Endothelial cell of umbilical vein (primary cell): ENCODE measurements at regions not wholly inside any gene's neighbourhood (a gene's known extent, or its start where the extent isn't known, plus 50 kb on each side); places are given as distances from the start of the nearest gene placed in this dataset.

Source experiments
- BruUV-seq: library from RNA; stranded (reverse); fragments of 400-500 nt; replicated peaks from 2 replicates; lab custom pipeline; 2021; lab: Mats Ljungman, UMichigan
- CTCF ChIA-PET: fragments of 300-600, 350-600 bp; sonication (Branson Sonifier 250); formaldehyde crosslinking; loops from one replicate; lab custom pipeline; 2021; ENCODE audit warnings: antibody characterized with exemption, inconsistent platforms; lab: Charles Lee
- POLR2A ChIA-PET: fragments of 300-600, 350-600 bp; sonication (Branson Sonifier 250); formaldehyde crosslinking; loops from one replicate; lab custom pipeline; 2021; ENCODE audit warnings: antibody characterized with exemption, inconsistent platforms; lab: Charles Lee
- DNase-seq: peaks from one replicate; pipeline ENCODE4 v3.0.0-alpha.2; 2011; ENCODE audit warnings: low read depth, low spot score
- FAIRE-seq: peaks from 2 replicates; lab custom pipeline; 2011; peaks lifted over from hg19 to GRCh38; lab: Jason Lieb, UNC
- H2AFZ ChIP-seq: 2 replicates; pipeline ENCODE4 v1.6.0; 2012; ENCODE audit warnings: low read depth, low read length, control low read depth, inconsistent platforms
- H3K27ac ChIP-seq: 2 replicates; pipeline ENCODE4 v1.5.1; 2011; ENCODE audit warnings: low read depth, mild to moderate bottlenecking, control low read depth, low read length, moderate library complexity; ENCODE audit not compliant: insufficient read depth
- H3K27me3 ChIP-seq, 2 experiments: 2 replicates each; pipeline versions ENCODE4 v1.6.0 to v1.6.1; 2011; ENCODE audit warnings: low read length in 2 of 2, mixed read lengths in 1 of 2; ENCODE audit not compliant: control insufficient read depth in 2 of 2, insufficient read depth in 2 of 2
- H3K36me3 ChIP-seq, 2 experiments: 2 replicates in 1 of 2; 3 replicates in 1 of 2; pipeline ENCODE4 v1.5.1; 2011; ENCODE audit warnings: low read length in 2 of 2, mild to moderate bottlenecking in 1 of 2, moderate library complexity in 1 of 2; ENCODE audit not compliant: control insufficient read depth in 2 of 2, insufficient read depth in 2 of 2; ENCODE audit errors: extremely low read depth in 1 of 2
- H3K4me1 ChIP-seq: 3 replicates; pipeline ENCODE4 v1.5.1; 2011; ENCODE audit warnings: mild to moderate bottlenecking, low read length; ENCODE audit not compliant: control insufficient read depth, insufficient read depth; ENCODE audit errors: extremely low read depth
- H3K4me2 ChIP-seq: 2 replicates; pipeline ENCODE4 v1.6.1; 2011; ENCODE audit warnings: low read length, control low read depth, mixed read lengths; ENCODE audit not compliant: insufficient read depth
- H3K4me3 ChIP-seq, 3 experiments: fragments of 200-600 bp in 1 of 3; sonication (generic), shearing (Covaris generic) in 1 of 3; replicated peaks in 1 of 3; 2 replicates each; pipeline ENCODE4 v1.5.1; 2011 to 2016; ENCODE audit warnings: control low read depth in 3 of 3, low read length in 3 of 3, mild to moderate bottlenecking in 2 of 3, inconsistent platforms in 1 of 3, low read depth in 1 of 3, moderate library complexity in 1 of 3; ENCODE audit not compliant: insufficient read depth in 1 of 3
- H3K79me2 ChIP-seq: 2 replicates; pipeline ENCODE4 v1.6.0; 2012; ENCODE audit warnings: low read length, inconsistent platforms; ENCODE audit not compliant: control insufficient read depth, insufficient read depth
- H3K9ac ChIP-seq: replicated peaks from 2 replicates; pipeline ENCODE3; 2011; ENCODE audit warnings: low read length, control low read depth; ENCODE audit not compliant: insufficient read depth; ENCODE audit errors: extremely low read depth
- H3K9me1 ChIP-seq: replicated peaks from 3 replicates; pipeline ENCODE4 v1.6.0; 2011; ENCODE audit warnings: mild to moderate bottlenecking, low read length; ENCODE audit not compliant: control insufficient read depth, insufficient read depth; ENCODE audit errors: extremely low read depth
- H3K9me3 ChIP-seq: replicated peaks from 2 replicates; pipeline ENCODE4 v1.5.1; 2012; ENCODE audit warnings: low read length, inconsistent platforms; ENCODE audit not compliant: control insufficient read depth, insufficient read depth
- H4K20me1 ChIP-seq: replicated peaks from 2 replicates; pipeline ENCODE3; 2011; ENCODE audit warnings: mild to moderate bottlenecking, low read length; ENCODE audit not compliant: control insufficient read depth, insufficient read depth; ENCODE audit errors: extremely low read depth
- CTCF ChIP-seq, 2 donors: IDR thresholded peaks; 1 replicate in 1 of 2; 2 replicates in 1 of 2; pipeline ENCODE4 v1.5.1; 2011; ENCODE audit warnings: low read length in 2 of 2, mild to moderate bottlenecking in 2 of 2, moderate library complexity in 2 of 2, control low read depth in 1 of 2, inconsistent platforms in 1 of 2, low read depth in 1 of 2; ENCODE audit not compliant: insufficient read depth in 1 of 2; ENCODE audit errors: extremely low read depth in 1 of 2
- EZH2 ChIP-seq: IDR thresholded peaks from 2 replicates; pipeline ENCODE4 v1.6.1; 2012; ENCODE audit warnings: borderline replicate concordance, low read depth, mild to moderate bottlenecking, moderate library complexity, low read length, inconsistent platforms; ENCODE audit not compliant: severe bottlenecking
- FOS ChIP-seq: IDR thresholded peaks from 2 replicates; pipeline ENCODE4 v1.6.1; 2011; ENCODE audit warnings: mild to moderate bottlenecking, low read length, moderate library complexity, borderline replicate concordance; ENCODE audit not compliant: insufficient read depth
- GATA2 ChIP-seq: IDR thresholded peaks from 2 replicates; pipeline ENCODE4 v1.7.0; 2011; ENCODE audit warnings: low read depth, mild to moderate bottlenecking, moderate library complexity, mixed read lengths, low read length; ENCODE audit not compliant: insufficient read length, insufficient read depth
- JUN ChIP-seq: IDR thresholded peaks from 2 replicates; pipeline ENCODE4 v1.6.1; 2011; ENCODE audit warnings: borderline replicate concordance, low read depth; ENCODE audit not compliant: insufficient read length, insufficient read depth
- MAX ChIP-seq: IDR thresholded peaks from 2 replicates; pipeline ENCODE4 v1.6.1; 2011; ENCODE audit not compliant: insufficient read depth, insufficient read length
- MYC ChIP-seq: IDR thresholded peaks from one replicate; pipeline ENCODE4 v1.6.1; 2011; ENCODE audit warnings: mild to moderate bottlenecking, low read depth, low read length
- POLR2A ChIP-seq: IDR thresholded peaks from 2 replicates; pipeline ENCODE4 v1.6.1; 2012; ENCODE audit warnings: low read depth, mild to moderate bottlenecking, control low read depth, low read length
- POLR2AphosphoS5 ChIP-seq: IDR thresholded peaks from 2 replicates; pipeline ENCODE4 v1.6.1; 2012; ENCODE audit warnings: low read depth, mild to moderate bottlenecking, control low read depth, low read length, moderate library complexity; ENCODE audit not compliant: insufficient read depth
- dilution Hi-C: fragments of 300-500 bp; cut with MboI; formaldehyde crosslinking; loops from one replicate; pipeline ENCODE4 v1.15.0; 2019; ENCODE audit warnings: low sequenced_read_pairs; ENCODE audit not compliant: extremely low pct_ligation_motif_present
- intact Hi-C: fragments of 100-400 bp; cut with micrococcal nuclease; formaldehyde crosslinking; loops from one replicate; pipeline ENCODE4 v1.10.0; 2022

DNA sequence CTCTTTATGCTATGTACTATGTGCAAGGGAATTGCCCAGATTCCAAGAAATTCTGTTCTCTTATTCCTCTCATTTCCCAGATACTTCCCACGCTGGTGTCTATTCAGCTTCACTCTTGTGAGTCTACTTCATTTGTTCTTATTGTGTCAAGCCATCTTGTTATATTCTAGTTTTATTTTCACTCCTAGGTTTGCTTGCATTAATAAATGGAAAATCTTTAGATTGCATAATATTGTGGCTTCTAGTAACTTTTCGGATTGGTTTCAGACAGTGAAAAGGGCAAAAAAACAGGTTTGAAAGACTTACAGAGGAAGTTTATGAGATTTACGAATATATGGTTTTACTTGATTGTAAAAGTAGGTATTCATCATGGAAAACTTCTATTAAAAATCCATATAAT is 128.4 kb downstream of the BTC start:
- FAIRE-seq, result no peak
- H3K9ac ChIP-seq, result no peak overlapping the region

More for the DNA sequence above, 128.4 kb downstream of the BTC start:
- Histone ChIP-seq H3K79me2 (no peaks in the 10 kb centered on the region), H3K9me3 (no peaks in the 10 kb centered on the region), H3K4me1 (peaks cover 8% of the 10 kb centered on the region), H3K9me1 (no peaks in the 10 kb centered on the region), H3K4me3 (no peak overlapping the region), H3K27me3 (no peaks in the 10 kb centered on the region), H4K20me1 (no peaks in the 10 kb centered on the region), H3K27ac (no peak overlapping the region), H2AFZ (no peak overlapping the region), H3K4me2 (no peak overlapping the region), H3K36me3 (no peaks in the 10 kb centered on the region)
- BruUV-seq, result no TSS peak
- ChIA-PET CTCF (interaction anchor here (0.7 to 7.9 kb wide), 5 partner anchors 10 to 289 kb away, joined by 3 to 126 read pairs (median 5); no protein-coding TSS in a partner anchor), POLR2A (no interaction called here)
- TF ChIP-seq GATA2 (no peak), CTCF (IDR thresholded peaks at IDR 0.05; ENCODE audit: extremely low read depth in 1 of 2, insufficient read depth in 1 of 2, low read depth in 1 of 2, low read length in 2 of 2) (no peak), POLR2A (no peak), FOS (no peak), POLR2AphosphoS5 (no peak), JUN (no peak), MAX (no peak), MYC (no peak), EZH2 (no peak)
- DNase-seq, result no peak
- intact Hi-C loops (no loop called here), dilution Hi-C loops (no loop called here)
